Spleen (tissue), 11 donors: ENCODE measurements at regions not wholly inside any gene's neighbourhood (a gene's known extent, or its start where the extent isn't known, plus 50 kb on each side); places are given as distances from the start of the nearest gene placed in this dataset.

Source experiments
- DNase-seq: peaks from one replicate; pipeline ENCODE4 v3.0.0-alpha.2; 2020
- H3K27ac ChIP-seq, 8 donors: fragments of 200-600 bp; sonication (generic) in 7 of 8; 1 replicate in 4 of 8; 2 replicates in 4 of 8; pipeline versions ENCODE4 v1.5.0 to v1.8.0; 2016 to 2021; ENCODE audit warnings: inconsistent platforms in 4 of 8, mild to moderate bottlenecking in 4 of 8, moderate library complexity in 1 of 8
- H3K27me3 ChIP-seq, 7 donors: fragments of 200-600 bp; sonication (generic) in 6 of 7; replicated peaks in 1 of 7; 1 replicate in 4 of 7; 2 replicates in 3 of 7; pipeline versions ENCODE4 v1.5.0 to v1.8.0; 2016 to 2021; ENCODE audit warnings: inconsistent platforms in 3 of 7, mild to moderate bottlenecking in 1 of 7
- H3K36me3 ChIP-seq, 6 donors: fragments of 200-600 bp; sonication (generic) in 5 of 6; 1 replicate in 4 of 6; 2 replicates in 2 of 6; pipeline versions ENCODE4 v1.5.0 to v1.8.0; 2016 to 2021; ENCODE audit warnings: inconsistent platforms in 2 of 6
- H3K4me1 ChIP-seq, 6 donors: fragments of 200-600 bp; sonication (generic) in 5 of 6; 1 replicate in 3 of 6; 2 replicates in 3 of 6; pipeline versions ENCODE4 v1.5.0 to v1.8.0; 2016 to 2021; ENCODE audit warnings: inconsistent platforms in 3 of 6
- H3K4me3 ChIP-seq, 8 donors: fragments of 200-600 bp; sonication (generic) in 7 of 8; 1 replicate in 4 of 8; 2 replicates in 4 of 8; pipeline versions ENCODE4 v1.5.0 to v1.8.0; 2016 to 2021; ENCODE audit warnings: inconsistent platforms in 4 of 8, mild to moderate bottlenecking in 4 of 8, moderate library complexity in 2 of 8
- H3K9me3 ChIP-seq, 8 donors: fragments of 200-600 bp; sonication (generic) in 7 of 8; 1 replicate in 4 of 8; 2 replicates in 4 of 8; pipeline versions ENCODE4 v1.5.0 to v1.8.0; 2016 to 2021; ENCODE audit warnings: inconsistent platforms in 4 of 8
- CTCF ChIP-seq, 11 experiments: fragments of 200-600 bp in 7 of 11; fragments of 450-650 bp in 4 of 11; sonication (generic) in 4 of 11; IDR thresholded peaks in 8 of 11; conservative IDR thresholded peaks in 3 of 11; 1 replicate in 7 of 11; 2 replicates in 4 of 11; pipeline versions ENCODE4 v1.4.0 to v1.8.0; 2016 to 2021; ENCODE audit warnings: antibody characterized with exemption in 11 of 11, inconsistent platforms in 4 of 11, mild to moderate bottlenecking in 1 of 11
- POLR2A ChIP-seq, 3 donors: fragments of 450-650 bp; IDR thresholded peaks; one replicate each; pipeline ENCODE4 v1.5.1; 2017; ENCODE audit warnings: antibody characterized with exemption in 3 of 3, mild to moderate bottlenecking in 1 of 3
- POLR2AphosphoS5 ChIP-seq, 3 donors: sonication (generic); formaldehyde crosslinking; IDR thresholded peaks; one replicate each; pipeline ENCODE4 v1.5.1; 2017; ENCODE audit warnings: antibody characterized with exemption in 3 of 3
- WGBS, 5 donors: extraction: QIAGEN DNeasy Blood & Tissue Kit in 3 of 5; methylation state at CpG; one replicate each; pipeline versions ENCODE4 v1.1.5 to v1.1.7; 2013 to 2018; 5-methylcytosine and 5-hydroxymethylcytosine counted together
- intact Hi-C: fragments of 100-400 bp; cut with DNase I; formaldehyde crosslinking; loops from one replicate; pipeline ENCODE4 v1.15.0; 2023; ENCODE audit warnings: low total_unique reads
- donor health status: healthy with polysubstance abuse.
- donor health status: DM: no; HTN: no; CAD: no; lungs with moderate emphysema.
- donor health status: DM: no; HTN: no; CAD: no.
- donor health status: Bipolar disorder and iron deficiency.
- donor health status: healthy.
- donor health status: DM: no; HTN: no; CAD: no.
- donor health status: DM: yes; HTN: yes; CAD: no.

DNA sequence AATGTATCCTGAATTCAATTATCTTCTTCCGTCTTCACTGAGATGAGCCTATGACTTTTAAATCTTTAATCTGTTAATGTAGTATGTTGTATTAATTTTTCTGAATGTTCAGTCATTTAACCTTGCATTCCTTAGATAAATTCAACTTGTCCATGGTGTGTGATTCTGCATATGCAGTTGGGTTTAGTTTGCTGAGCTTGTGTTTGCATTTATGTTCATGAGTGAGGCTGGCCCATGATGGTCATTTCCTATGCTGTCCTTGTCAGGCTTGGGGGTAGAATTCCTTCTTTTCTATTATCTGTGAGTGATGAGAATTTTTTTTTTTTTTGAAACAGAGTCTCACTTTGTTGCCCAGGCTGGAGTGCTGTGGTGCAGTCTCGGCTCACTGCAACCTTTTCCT, 131.8 kb upstream of the COL5A1 start:
- DNase-seq = no peak
- no peaks in the 10 kb centered on the region for H3K27me3 ChIP-seq
- H3K27ac ChIP-seq = no peak overlapping the region
- TF ChIP-seq CTCF (IDR thresholded peaks at IDR 0.05 in 8 of 11, conservative IDR thresholded peaks at IDR 0.05 in 3 of 11) (no peak), POLR2AphosphoS5 (IDR thresholded peaks at IDR 0.05) (no peak)
- no peaks in the 10 kb centered on the region for H3K36me3 ChIP-seq
- H3K4me3 ChIP-seq = no peak overlapping the region
- 92 to 96% (median 94%) methylated on average over 2 of the region's 2 CpGs for WGBS, 5 donors
- peaks cover 0 to 5% (median 0%) of the 10 kb centered on the region in 8 donors for H3K9me3 ChIP-seq
- no peaks in the 10 kb centered on the region for H3K4me1 ChIP-seq
- intact Hi-C loops = no loop called here

GRCh38 chr9:134514503-134514902, 127.1 kb upstream of the COL5A1 start:
- 86 to 95% (median 91%) methylated on average over 1 to 8 of the region's 8 CpGs for WGBS, 5 donors
- H3K4me1 ChIP-seq = no peaks in the 10 kb centered on the region
- H3K9me3 ChIP-seq = peaks cover 0 to 5% (median 0%) of the 10 kb centered on the region in 8 donors
- no peaks in the 10 kb centered on the region for H3K36me3 ChIP-seq
- no peak for TF ChIP-seq CTCF (IDR thresholded peaks at IDR 0.05 in 8 of 11, conservative IDR thresholded peaks at IDR 0.05 in 3 of 11)
- no peak for TF ChIP-seq POLR2A (IDR thresholded peaks at IDR 0.05)
- TF ChIP-seq POLR2AphosphoS5 (IDR thresholded peaks at IDR 0.05) = no peak
- DNase-seq = no peak
- H3K4me3 ChIP-seq = no peak overlapping the region
- no peak overlapping the region for H3K27ac ChIP-seq
- intact Hi-C loops = no loop called here
- H3K27me3 ChIP-seq = no peaks in the 10 kb centered on the region

GRCh38 chr9:134515026-134515821, 126.4 kb upstream of the COL5A1 start:
- Histone ChIP-seq H3K4me1 (no peaks in the 10 kb centered on the region), H3K4me3 (no peak overlapping the region), H3K27me3 (no peaks in the 10 kb centered on the region), H3K27ac (no peak overlapping the region), H3K9me3 (peaks cover 0 to 5% (median 0%) of the 10 kb centered on the region in 8 donors), H3K36me3 (no peaks in the 10 kb centered on the region)
- DNase-seq = no peak
- no peak for TF ChIP-seq POLR2AphosphoS5 (IDR thresholded peaks at IDR 0.05)
- TF ChIP-seq POLR2A (IDR thresholded peaks at IDR 0.05) = no peak
- TF ChIP-seq CTCF (IDR thresholded peaks at IDR 0.05 in 8 of 11, conservative IDR thresholded peaks at IDR 0.05 in 3 of 11) = no peak
- WGBS, 5 donors = 62 to 81% (median 68%) methylated on average over 14 of the region's 14 CpGs
- intact Hi-C loops = no loop called here

DNA sequence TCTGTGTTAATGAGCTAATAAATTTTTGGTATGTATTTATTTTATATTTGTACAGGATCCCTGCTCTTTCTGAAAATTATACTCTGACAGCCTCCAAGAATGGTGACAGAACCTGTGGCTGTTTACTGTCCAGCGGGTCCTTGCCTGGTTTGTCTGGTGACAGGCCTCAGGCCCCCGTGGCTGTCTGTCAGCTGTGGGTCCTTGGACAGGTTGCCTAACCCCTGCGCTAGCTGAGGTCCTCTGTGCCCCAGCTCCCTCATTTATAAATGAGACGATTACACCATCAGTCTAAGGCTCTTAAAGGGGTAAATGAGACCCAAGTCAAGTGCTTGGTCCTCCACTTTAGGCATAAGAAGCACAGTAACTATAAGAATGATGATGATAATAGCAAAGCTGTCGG, 125.1 kb upstream of the COL5A1 start:
- Histone ChIP-seq H3K36me3 (no peaks in the 10 kb centered on the region), H3K4me1 (no peaks in the 10 kb centered on the region), H3K9me3 (peaks cover 0 to 11% (median 0%) of the 10 kb centered on the region in 8 donors), H3K27ac (no peak overlapping the region), H3K27me3 (no peaks in the 10 kb centered on the region), H3K4me3 (no peak overlapping the region)
- 74 to 93% (median 85%) methylated on average over 5 of the region's 5 CpGs for WGBS, 5 donors
- DNase-seq = no peak
- TF ChIP-seq POLR2AphosphoS5 (IDR thresholded peaks at IDR 0.05) = no peak
- no peak for TF ChIP-seq CTCF (IDR thresholded peaks at IDR 0.05 in 8 of 11, conservative IDR thresholded peaks at IDR 0.05 in 3 of 11)
- no peak for TF ChIP-seq POLR2A (IDR thresholded peaks at IDR 0.05)
- intact Hi-C loops = no loop called here
